ENCODE measurements at regions not wholly inside any gene's neighbourhood (a gene's known extent, or its start where the extent isn't known, plus 50 kb on each side); places are given as distances from the start of the nearest gene placed in this dataset.
A peak's percentile ranks its signal among the peaks of the same experiment; 100 is the strongest.

DNA sequence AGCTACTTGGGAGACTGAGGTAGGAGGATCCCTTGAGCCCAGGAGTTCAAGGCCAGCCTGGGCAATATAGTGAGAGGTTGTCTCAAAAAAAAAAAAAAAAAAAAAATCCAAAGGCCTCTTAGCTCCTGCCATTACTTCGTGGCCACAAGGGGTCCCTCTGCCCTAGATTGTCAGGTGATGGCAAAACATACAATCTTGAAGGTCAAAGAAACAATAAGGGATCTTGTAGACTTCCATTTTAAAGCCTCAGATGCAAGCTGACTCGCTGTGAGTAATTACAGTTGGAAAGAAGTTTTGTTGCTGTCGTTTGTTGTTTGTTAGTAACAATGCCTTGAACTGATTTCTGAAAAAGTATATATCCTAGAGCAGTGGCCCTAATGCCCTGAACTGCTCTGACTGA, 55.9 kb upstream of the PLCL2 start:
- no TSS peak for BruUV-seq (replicated peaks)
- Histone ChIP-seq H3K36me3 (ENCODE audit: control insufficient read depth in 1 of 2, insufficient read depth in 2 of 2, low read length in 2 of 2) (no peaks in the 10 kb centered on the region), H3K79me2 (ENCODE audit: insufficient read depth, low read length) (no peaks in the 10 kb centered on the region), H3K4me3 (replicated peaks in 1 of 2; ENCODE audit: low read depth in 1 of 2, low read length in 2 of 2) (no peak overlapping the region), H3K27me3 (ENCODE audit: insufficient read depth, low read length) (no peaks in the 10 kb centered on the region), H4K20me1 (ENCODE audit: insufficient read depth) (no peaks in the 10 kb centered on the region), H3K9me2 (ENCODE audit: insufficient read depth) (no peaks in the 10 kb centered on the region), H3K27ac (ENCODE audit: low read depth, low read length) (no peak overlapping the region), H2AFZ (ENCODE audit: low read depth, low read length, poor library complexity, severe bottlenecking) (peak overlapping the region; percentile 91), H3K4me1 (ENCODE audit: control insufficient read depth in 1 of 2, insufficient read depth in 2 of 2, low read length in 2 of 2) (peaks cover 0 to 5% of the 10 kb centered on the region in 2 experiments; a peak in 1 of 4 replicates), H3K4me2 (ENCODE audit: low read length) (0 out of 2 replicates have a peak overlapping the region, but pooled peaks have one; percentile 19), H3K9ac (ENCODE audit: low read length) (no peak overlapping the region), H3K9me3 (ENCODE audit: control insufficient read depth in 1 of 2, insufficient read depth in 1 of 2, low read depth in 1 of 2, low read length in 2 of 2) (no peaks in the 10 kb centered on the region)
- intact Hi-C loops (cut with micrococcal nuclease) = loop anchor here (1.0 to 10.0 kb wide), 4 partner anchors 203 to 404 kb away; partner anchors contain the start of gene DAZL
- ATAC-seq (peak; percentile 82), DNase-seq (ENCODE audit: low read depth, low spot score) (peak; percentile 55)
- ChIA-PET POLR2A (no interaction called here), RAD21 (ENCODE audit: low non-redundant PET in 1 of 2, low total read pairs in 2 of 2, uncharacterized antibody in 2 of 2, unreplicated experiment in 2 of 2) (interaction anchor here (0.6 to 0.9 kb wide), 6 partner anchors 168 to 1029 kb away, joined by 3 to 5 read pairs (median 3); no protein-coding TSS in a partner anchor), CTCF (interaction anchor here (0.7 to 2.4 kb wide), 14 partner anchors 9 to 581 kb away, joined by 3 to 13 read pairs (median 4); no protein-coding TSS in a partner anchor)
- TF ChIP-seq YY1 (IDR thresholded peaks at IDR 0.05; ENCODE audit: extremely low read depth, insufficient replicate concordance, low read depth, low read length) (peak; percentile 38), RAD21 (IDR thresholded peaks at IDR 0.05; ENCODE audit: low read depth) (peak; percentile 71), FOSL1 (IDR thresholded peaks at IDR 0.05; ENCODE audit: low read depth) (no peak)
- TF ChIP-seq, protein P1, sequence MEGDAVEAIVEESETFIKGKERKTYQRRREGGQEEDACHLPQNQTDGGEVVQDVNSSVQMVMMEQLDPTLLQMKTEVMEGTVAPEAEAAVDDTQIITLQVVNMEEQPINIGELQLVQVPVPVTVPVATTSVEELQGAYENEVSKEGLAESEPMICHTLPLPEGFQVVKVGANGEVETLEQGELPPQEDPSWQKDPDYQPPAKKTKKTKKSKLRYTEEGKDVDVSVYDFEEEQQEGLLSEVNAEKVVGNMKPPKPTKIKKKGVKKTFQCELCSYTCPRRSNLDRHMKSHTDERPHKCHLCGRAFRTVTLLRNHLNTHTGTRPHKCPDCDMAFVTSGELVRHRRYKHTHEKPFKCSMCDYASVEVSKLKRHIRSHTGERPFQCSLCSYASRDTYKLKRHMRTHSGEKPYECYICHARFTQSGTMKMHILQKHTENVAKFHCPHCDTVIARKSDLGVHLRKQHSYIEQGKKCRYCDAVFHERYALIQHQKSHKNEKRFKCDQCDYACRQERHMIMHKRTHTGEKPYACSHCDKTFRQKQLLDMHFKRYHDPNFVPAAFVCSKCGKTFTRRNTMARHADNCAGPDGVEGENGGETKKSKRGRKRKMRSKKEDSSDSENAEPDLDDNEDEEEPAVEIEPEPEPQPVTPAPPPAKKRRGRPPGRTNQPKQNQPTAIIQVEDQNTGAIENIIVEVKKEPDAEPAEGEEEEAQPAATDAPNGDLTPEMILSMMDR (IDR thresholded peaks at IDR 0.05 in 2 of 3, conservative IDR thresholded peaks at IDR 0.05 in 1 of 3; ENCODE audit: borderline replicate concordance in 1 of 3, insufficient read depth in 1 of 3, low read depth in 2 of 3, low read length in 2 of 3) = peak; percentile 60 to 66 (median 61); a peak in 5 of 6 replicates
- TF ChIP-seq, protein P2, sequence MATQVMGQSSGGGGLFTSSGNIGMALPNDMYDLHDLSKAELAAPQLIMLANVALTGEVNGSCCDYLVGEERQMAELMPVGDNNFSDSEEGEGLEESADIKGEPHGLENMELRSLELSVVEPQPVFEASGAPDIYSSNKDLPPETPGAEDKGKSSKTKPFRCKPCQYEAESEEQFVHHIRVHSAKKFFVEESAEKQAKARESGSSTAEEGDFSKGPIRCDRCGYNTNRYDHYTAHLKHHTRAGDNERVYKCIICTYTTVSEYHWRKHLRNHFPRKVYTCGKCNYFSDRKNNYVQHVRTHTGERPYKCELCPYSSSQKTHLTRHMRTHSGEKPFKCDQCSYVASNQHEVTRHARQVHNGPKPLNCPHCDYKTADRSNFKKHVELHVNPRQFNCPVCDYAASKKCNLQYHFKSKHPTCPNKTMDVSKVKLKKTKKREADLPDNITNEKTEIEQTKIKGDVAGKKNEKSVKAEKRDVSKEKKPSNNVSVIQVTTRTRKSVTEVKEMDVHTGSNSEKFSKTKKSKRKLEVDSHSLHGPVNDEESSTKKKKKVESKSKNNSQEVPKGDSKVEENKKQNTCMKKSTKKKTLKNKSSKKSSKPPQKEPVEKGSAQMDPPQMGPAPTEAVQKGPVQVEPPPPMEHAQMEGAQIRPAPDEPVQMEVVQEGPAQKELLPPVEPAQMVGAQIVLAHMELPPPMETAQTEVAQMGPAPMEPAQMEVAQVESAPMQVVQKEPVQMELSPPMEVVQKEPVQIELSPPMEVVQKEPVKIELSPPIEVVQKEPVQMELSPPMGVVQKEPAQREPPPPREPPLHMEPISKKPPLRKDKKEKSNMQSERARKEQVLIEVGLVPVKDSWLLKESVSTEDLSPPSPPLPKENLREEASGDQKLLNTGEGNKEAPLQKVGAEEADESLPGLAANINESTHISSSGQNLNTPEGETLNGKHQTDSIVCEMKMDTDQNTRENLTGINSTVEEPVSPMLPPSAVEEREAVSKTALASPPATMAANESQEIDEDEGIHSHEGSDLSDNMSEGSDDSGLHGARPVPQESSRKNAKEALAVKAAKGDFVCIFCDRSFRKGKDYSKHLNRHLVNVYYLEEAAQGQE (IDR thresholded peaks at IDR 0.05; ENCODE audit: low read depth) = no peak

Measured in HCT116 (cell line).